ENCODE measurements at regions not wholly inside any gene's neighbourhood (a gene's known extent, or its start where the extent isn't known, plus 50 kb on each side); places are given as distances from the start of the nearest gene placed in this dataset.
"Not testable (repeated sequence)": the region's sequence is repeated elsewhere in the genome, so short reads cannot be mapped to it uniquely, and the experiment has no call there.

DNA sequence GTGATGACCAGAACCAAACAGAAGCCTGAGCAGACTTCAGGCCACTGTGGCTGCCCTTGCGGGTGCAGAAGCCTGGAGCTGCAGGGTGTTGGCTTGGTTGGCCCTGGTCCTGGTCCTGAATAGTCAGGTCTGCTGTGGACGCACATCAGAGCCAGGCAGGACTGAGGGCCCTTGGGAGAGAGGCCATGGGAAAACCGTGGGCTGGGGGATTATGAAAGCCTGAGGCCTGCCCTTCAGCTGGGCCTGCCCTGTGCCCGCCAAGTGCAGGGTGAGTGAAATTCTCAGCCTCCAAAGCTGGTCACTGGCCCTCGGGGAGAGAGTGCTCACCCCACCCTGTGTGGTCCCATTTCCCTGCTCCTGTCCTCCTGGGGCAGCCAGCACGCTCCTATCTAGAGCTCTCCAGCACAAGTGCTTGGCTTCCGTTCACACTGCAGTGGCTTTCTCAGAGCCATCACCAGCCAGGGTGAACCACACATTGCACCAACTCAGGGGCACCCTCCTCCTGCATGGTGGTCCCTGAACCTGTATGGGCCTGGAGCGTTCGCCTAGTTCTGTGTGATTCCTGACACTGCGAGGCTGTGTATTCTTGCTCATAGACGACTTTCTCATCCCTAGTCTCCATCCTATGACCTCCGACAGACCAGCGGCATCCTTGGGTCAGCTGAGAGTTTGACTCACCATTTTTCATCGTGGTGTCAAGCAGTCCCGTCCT lies 146.1 kb downstream of the TTLL2 start:
- DNase-seq = no peak

- DNase-seq = no peak
These were observed 146.7 kb downstream of the TTLL2 start for GRCh38 chr6:167471548-167471930.

- DNase-seq = no peak
These were observed 147.3 kb downstream of the TTLL2 start for GRCh38 chr6:167472148-167472547.

GRCh38 chr6:167472880-167473279 lies 148.0 kb downstream of the TTLL2 start:
- no peak for DNase-seq

GRCh38 chr6:167474171-167474570 lies 149.3 kb downstream of the TTLL2 start:
- DNase-seq = no peak

GRCh38 chr6:167474725-167475124 lies 149.8 kb downstream of the TTLL2 start:
- DNase-seq = no peak

DNA sequence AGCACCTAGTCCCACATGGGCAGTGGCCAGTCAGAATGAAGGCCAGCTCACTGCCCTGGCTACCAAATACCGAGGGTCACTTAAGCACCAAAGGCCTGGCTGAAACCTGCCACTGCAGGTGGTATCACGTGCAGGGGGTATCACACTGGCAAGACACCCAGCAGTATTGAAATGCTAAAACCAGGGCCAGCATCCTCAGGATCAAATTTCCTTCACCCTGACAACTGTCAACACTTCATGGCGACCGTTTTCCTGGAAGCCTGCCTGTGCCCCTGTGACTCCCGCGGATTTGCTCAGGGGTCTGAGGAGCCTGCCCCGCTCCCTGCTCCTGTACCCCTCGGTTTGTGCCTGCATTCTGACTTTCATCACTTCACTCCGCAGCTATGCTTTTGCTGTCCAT lies 151.1 kb downstream of the TTLL2 start:
- no peak for DNase-seq

- DNase-seq = no peak
These were observed 152.1 kb downstream of the TTLL2 start for GRCh38 chr6:167476844-167477595.

DNA sequence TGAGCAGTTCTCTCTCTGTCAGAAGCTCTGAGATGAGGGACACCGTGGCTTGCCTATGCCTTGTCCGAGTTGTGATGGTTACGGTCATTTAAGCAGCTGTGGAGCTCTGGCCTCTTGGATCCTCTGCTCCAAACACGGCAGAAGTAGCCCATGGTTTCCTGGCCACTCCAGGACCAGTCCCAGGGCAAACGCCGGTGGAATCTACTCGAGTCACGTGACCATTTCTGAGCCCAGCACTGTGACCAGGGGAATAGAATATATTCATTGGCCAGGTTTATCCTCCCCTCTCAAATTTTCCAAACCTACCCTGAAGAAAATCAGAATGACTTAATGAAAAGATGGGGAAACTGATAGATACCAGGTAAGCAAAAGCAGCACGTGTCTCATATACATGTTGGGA lies 152.8 kb downstream of the TTLL2 start:
- DNase-seq = no peak

GRCh38 chr6:167479301-167479700 lies 154.4 kb downstream of the TTLL2 start:
- no peak for DNase-seq

GRCh38 chr6:167479901-167480648 lies 155.2 kb downstream of the TTLL2 start:
- no peak for DNase-seq

- no peak for DNase-seq
These were observed 156.5 kb downstream of the TTLL2 start for GRCh38 chr6:167481307-167481926.

GRCh38 chr6:167482801-167483200 lies 157.9 kb downstream of the TTLL2 start:
- not testable (repeated sequence) for DNase-seq

- DNase-seq = no peak
These were observed 160.5 kb downstream of the TTLL2 start for GRCh38 chr6:167485186-167485978.

GRCh38 chr6:167487749-167488664 lies 163.1 kb downstream of the TTLL2 start:
- DNase-seq = no peak

DNA sequence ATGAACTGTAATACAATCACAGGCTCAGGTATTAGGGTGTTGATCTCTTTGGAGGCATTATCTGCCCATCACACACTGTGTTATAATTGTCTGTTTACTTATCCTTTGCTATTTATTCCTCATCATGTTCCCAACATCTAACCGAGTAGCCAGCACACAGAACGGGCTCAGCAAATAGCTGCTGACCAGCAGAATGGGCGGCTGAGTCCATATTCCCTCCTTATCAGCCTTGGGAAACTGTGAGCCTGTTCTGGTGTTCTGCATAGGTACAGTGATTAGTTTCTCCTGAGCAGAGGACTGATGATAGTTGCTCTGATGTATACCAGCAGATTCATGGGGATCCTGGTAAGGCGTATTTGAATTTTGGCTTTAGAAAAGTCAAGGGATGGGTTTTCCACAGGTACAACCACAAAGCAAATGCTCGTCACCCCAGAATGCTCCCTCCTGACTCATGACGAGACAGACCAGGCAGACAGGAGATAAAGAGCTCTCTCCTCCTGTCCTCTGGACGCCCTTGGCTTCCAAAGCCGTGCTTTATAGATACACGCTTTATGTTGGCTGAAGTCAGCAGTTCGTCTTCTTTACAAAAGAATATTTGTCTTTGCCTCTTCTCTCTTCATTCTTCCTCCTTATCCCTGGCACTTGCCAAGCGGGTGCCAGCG lies 166.7 kb downstream of the TTLL2 start:
- no peak for DNase-seq

GRCh38 chr6:167492100-167492449 lies 167.2 kb downstream of the TTLL2 start:
- no peak for DNase-seq

DNA sequence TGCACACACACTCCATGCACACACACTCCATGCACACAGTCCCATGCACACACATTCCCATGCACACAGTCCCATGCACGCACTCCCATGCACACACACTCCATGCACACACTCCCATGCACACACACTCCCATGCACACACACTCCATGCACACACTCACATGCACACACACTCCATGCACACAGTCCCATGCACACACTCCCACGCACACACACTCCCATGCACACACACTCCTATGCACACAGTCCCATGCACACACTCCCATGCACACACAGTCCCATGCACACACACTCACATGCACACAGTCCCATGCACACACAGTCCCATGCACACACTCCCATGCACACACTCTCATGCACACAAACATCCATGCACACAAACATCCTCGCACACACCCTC lies 168.4 kb downstream of the TTLL2 start:
- no peak for DNase-seq

GRCh38 chr6:167493976-167494697 lies 169.3 kb downstream of the TTLL2 start:
- no peak for DNase-seq
